Keratinocyte (primary cell): ENCODE measurements at regions not wholly inside any gene's neighbourhood (a gene's known extent, or its start where the extent isn't known, plus 50 kb on each side); places are given as distances from the start of the nearest gene placed in this dataset.

Experiments
- DNase-seq: peaks from one replicate; pipeline ENCODE4 v3.0.0-alpha.2; 2011; ENCODE audit warnings: low read depth, missing footprints, low spot score
- FAIRE-seq: peaks from 2 replicates; lab custom pipeline; 2011; peaks lifted over from hg19 to GRCh38; lab: Jason Lieb, UNC
- H2AFZ ChIP-seq: 2 replicates; pipeline ENCODE4 v1.6.0; 2012; ENCODE audit warnings: low read length, control low read depth, inconsistent platforms; ENCODE audit not compliant: control insufficient read depth
- H3K27ac ChIP-seq: 2 replicates; pipeline ENCODE4 v1.5.1; 2011; ENCODE audit warnings: low read length; ENCODE audit not compliant: control insufficient read depth, insufficient read depth
- H3K27me3 ChIP-seq: 3 replicates; pipeline ENCODE4 v1.6.0; 2011; ENCODE audit warnings: low read length; ENCODE audit not compliant: control insufficient read depth, insufficient read depth; ENCODE audit errors: extremely low read depth
- H3K36me3 ChIP-seq, 2 experiments: 2 replicates in 1 of 2; 3 replicates in 1 of 2; pipeline ENCODE4 v1.5.1; 2011; ENCODE audit warnings: low read length in 2 of 2, mild to moderate bottlenecking in 1 of 2; ENCODE audit not compliant: control insufficient read depth in 2 of 2, insufficient read depth in 2 of 2; ENCODE audit errors: extremely low read depth in 1 of 2
- H3K4me1 ChIP-seq: 3 replicates; pipeline ENCODE4 v1.5.1; 2011; ENCODE audit warnings: low read length; ENCODE audit not compliant: control insufficient read depth, insufficient read depth; ENCODE audit errors: extremely low read depth
- H3K4me2 ChIP-seq: 3 replicates; pipeline ENCODE4 v1.6.0; 2011; ENCODE audit warnings: low read depth, low read length; ENCODE audit not compliant: control insufficient read depth, insufficient read depth; ENCODE audit errors: extremely low read depth
- H3K4me3 ChIP-seq, 3 experiments: fragments of 200-600 bp in 1 of 3; sonication (generic) in 1 of 3; 2 replicates in 2 of 3; 3 replicates in 1 of 3; pipeline ENCODE4 v1.5.1; 2011 to 2016; ENCODE audit warnings: low read length in 3 of 3, mild to moderate bottlenecking in 3 of 3, control low read depth in 2 of 3, inconsistent platforms in 1 of 3, low read depth in 1 of 3, mixed read lengths in 1 of 3, mixed run types in 1 of 3, moderate library complexity in 1 of 3; ENCODE audit not compliant: control insufficient read depth in 2 of 3, insufficient read depth in 2 of 3; ENCODE audit errors: extremely low read depth in 1 of 3
- H3K79me2 ChIP-seq: 2 replicates; pipeline ENCODE4 v1.6.0; 2012; ENCODE audit warnings: low read length; ENCODE audit not compliant: control insufficient read depth, insufficient read depth
- H3K9ac ChIP-seq: 3 replicates; pipeline ENCODE4 v1.6.0; 2011; ENCODE audit warnings: low read length; ENCODE audit not compliant: control insufficient read depth, insufficient read depth; ENCODE audit errors: extremely low read depth
- H3K9me1 ChIP-seq: 3 replicates; pipeline ENCODE4 v1.6.0; 2011; ENCODE audit warnings: low read length; ENCODE audit not compliant: control insufficient read depth, insufficient read depth; ENCODE audit errors: extremely low read depth
- H3K9me3 ChIP-seq: 2 replicates; pipeline ENCODE4 v1.5.1; 2012; ENCODE audit warnings: low read depth, low read length; ENCODE audit not compliant: control insufficient read depth
- H4K20me1 ChIP-seq: 3 replicates; pipeline ENCODE4 v1.6.0; 2011; ENCODE audit warnings: low read length; ENCODE audit not compliant: control insufficient read depth, insufficient read depth; ENCODE audit errors: extremely low read depth
- EZH2 ChIP-seq: IDR thresholded peaks from one replicate; pipeline ENCODE4 v1.6.1; 2012; ENCODE audit warnings: inconsistent platforms, mild to moderate bottlenecking, low read length, moderate library complexity
- dilution Hi-C: fragments of 300-500 bp; cut with MboI; formaldehyde crosslinking; loops from one replicate; pipeline ENCODE4 v1.7.0; 2020; ENCODE audit warnings: low sequenced_read_pairs; ENCODE audit not compliant: extremely low pct_ligation_motif_present
- TF ChIP-seq, protein P1 (sequence below), 3 experiments: IDR thresholded peaks in 1 of 3; conservative IDR thresholded peaks in 1 of 3; optimal IDR thresholded peaks in 1 of 3; 2 replicates in 2 of 3; 3 replicates in 1 of 3; pipeline versions ENCODE3 to v1.5.1; 2011; ENCODE audit warnings: low read length in 3 of 3, mild to moderate bottlenecking in 3 of 3, moderate library complexity in 2 of 3, control low read depth in 1 of 3, inconsistent platforms in 1 of 3; ENCODE audit not compliant: insufficient read depth in 2 of 3; ENCODE audit errors: extremely low read depth in 1 of 3

- no peak overlapping the region for H3K27ac ChIP-seq
- H3K27me3 ChIP-seq, result no peaks in the 10 kb centered on the region
- TF ChIP-seq, protein P1, sequence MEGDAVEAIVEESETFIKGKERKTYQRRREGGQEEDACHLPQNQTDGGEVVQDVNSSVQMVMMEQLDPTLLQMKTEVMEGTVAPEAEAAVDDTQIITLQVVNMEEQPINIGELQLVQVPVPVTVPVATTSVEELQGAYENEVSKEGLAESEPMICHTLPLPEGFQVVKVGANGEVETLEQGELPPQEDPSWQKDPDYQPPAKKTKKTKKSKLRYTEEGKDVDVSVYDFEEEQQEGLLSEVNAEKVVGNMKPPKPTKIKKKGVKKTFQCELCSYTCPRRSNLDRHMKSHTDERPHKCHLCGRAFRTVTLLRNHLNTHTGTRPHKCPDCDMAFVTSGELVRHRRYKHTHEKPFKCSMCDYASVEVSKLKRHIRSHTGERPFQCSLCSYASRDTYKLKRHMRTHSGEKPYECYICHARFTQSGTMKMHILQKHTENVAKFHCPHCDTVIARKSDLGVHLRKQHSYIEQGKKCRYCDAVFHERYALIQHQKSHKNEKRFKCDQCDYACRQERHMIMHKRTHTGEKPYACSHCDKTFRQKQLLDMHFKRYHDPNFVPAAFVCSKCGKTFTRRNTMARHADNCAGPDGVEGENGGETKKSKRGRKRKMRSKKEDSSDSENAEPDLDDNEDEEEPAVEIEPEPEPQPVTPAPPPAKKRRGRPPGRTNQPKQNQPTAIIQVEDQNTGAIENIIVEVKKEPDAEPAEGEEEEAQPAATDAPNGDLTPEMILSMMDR (optimal IDR thresholded peaks at IDR 0.05 in 1 of 3, IDR thresholded peaks at IDR 0.05 in 1 of 3, conservative IDR thresholded peaks at IDR 0.05 in 1 of 3; ENCODE audit: extremely low read depth in 1 of 3, insufficient read depth in 2 of 3, low read length in 3 of 3), result no peak
- no peak for TF ChIP-seq EZH2
- H3K79me2 ChIP-seq, result no peaks in the 10 kb centered on the region
- no peaks in the 10 kb centered on the region for H3K4me1 ChIP-seq
- dilution Hi-C loops, result no loop called here
- H4K20me1 ChIP-seq, result no peaks in the 10 kb centered on the region
- no peaks in the 10 kb centered on the region for H3K36me3 ChIP-seq
- H3K4me3 ChIP-seq, result no peak overlapping the region
- H3K9me1 ChIP-seq, result no peaks in the 10 kb centered on the region
- no peak overlapping the region for H3K4me2 ChIP-seq
- H3K9ac ChIP-seq, result no peak overlapping the region
- no peak overlapping the region for H2AFZ ChIP-seq
- H3K9me3 ChIP-seq, result no peaks in the 10 kb centered on the region
- FAIRE-seq (no peak), DNase-seq (no peak)
Measured at GRCh38 chr4:22287631-22288030, 228.2 kb downstream of the ADGRA3 start.

DNA sequence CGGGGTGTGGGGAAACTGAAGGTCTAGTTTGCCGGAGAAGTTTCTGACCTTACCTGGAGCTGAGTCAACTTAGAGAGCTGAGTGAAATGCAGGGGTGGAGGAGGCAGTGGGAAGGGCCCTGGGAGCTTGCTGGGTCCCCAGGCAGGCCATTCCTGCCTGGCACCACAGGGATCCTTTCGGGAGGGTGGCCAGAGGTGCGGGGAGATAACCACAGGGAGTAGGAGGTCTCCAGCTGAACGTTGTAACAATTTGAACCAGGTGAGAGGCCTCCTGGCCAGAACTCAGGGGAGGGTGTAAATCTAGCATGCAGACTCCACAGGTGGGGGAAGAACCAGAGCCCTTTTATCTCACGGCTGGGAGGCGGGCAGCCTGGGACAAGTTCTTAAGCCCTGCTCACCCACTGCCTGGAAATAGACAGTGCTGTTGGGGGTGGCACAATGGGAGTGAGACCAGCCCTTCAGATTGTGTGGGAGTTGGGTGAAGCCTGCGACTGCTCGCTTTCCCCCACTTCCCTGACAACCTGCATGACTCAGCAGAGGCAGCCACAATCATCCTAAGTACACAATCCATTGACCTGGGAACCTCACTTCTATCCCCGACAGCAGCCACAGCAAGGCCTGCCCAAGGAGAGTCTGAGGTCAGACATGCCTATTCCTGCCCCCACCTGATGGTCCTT is 247.4 kb downstream of the ADGRA3 start:
- H4K20me1 ChIP-seq, result no peaks in the 10 kb centered on the region
- no peak overlapping the region for H2AFZ ChIP-seq
- no peak overlapping the region for H3K4me2 ChIP-seq
- FAIRE-seq, result no peak
- no peaks in the 10 kb centered on the region for H3K27me3 ChIP-seq
- no peaks in the 10 kb centered on the region for H3K79me2 ChIP-seq
- dilution Hi-C loops, result no loop called here
- TF ChIP-seq, protein P1 (optimal IDR thresholded peaks at IDR 0.05 in 1 of 3, IDR thresholded peaks at IDR 0.05 in 1 of 3, conservative IDR thresholded peaks at IDR 0.05 in 1 of 3; ENCODE audit: extremely low read depth in 1 of 3, insufficient read depth in 2 of 3, low read length in 3 of 3), result no peak
- no peak for TF ChIP-seq EZH2
- DNase-seq, result no peak
- no peak overlapping the region for H3K27ac ChIP-seq
- H3K9me1 ChIP-seq, result no peaks in the 10 kb centered on the region
- H3K4me3 ChIP-seq, result no peak overlapping the region
- H3K9me3 ChIP-seq, result no peaks in the 10 kb centered on the region
- H3K4me1 ChIP-seq, result no peaks in the 10 kb centered on the region
- H3K9ac ChIP-seq, result no peak overlapping the region
- H3K36me3 ChIP-seq, result no peaks in the 10 kb centered on the region
